GM12891 (cell line): ENCODE measurements at regions not wholly inside any gene's neighbourhood (a gene's known extent, or its start where the extent isn't known, plus 50 kb on each side); places are given as distances from the start of the nearest gene placed in this dataset.

Experiments used
- POLR2A ChIP-seq: IDR thresholded peaks from 2 replicates; pipeline ENCODE4 v1.6.1; 2011; ENCODE audit warnings: low read depth, low read length, control low read depth
- POLR2AphosphoS5 ChIP-seq: IDR thresholded peaks from 2 replicates; pipeline ENCODE4 v1.6.1; 2011; ENCODE audit warnings: low read depth, low read length, control low read depth
- SPI1 ChIP-seq: IDR thresholded peaks from 2 replicates; pipeline ENCODE4 v1.6.1; 2011; ENCODE audit warnings: low read depth, low read length, control low read depth

GRCh38 chr10:2858452-2858851 lies 208.9 kb upstream of the PFKP start:
- no peak for TF ChIP-seq POLR2A
- TF ChIP-seq POLR2AphosphoS5: no peak
- no peak for TF ChIP-seq SPI1
